ENCODE measurements at regions not wholly inside any gene's neighbourhood (a gene's known extent, or its start where the extent isn't known, plus 50 kb on each side); places are given as distances from the start of the nearest gene placed in this dataset.
"Not testable (repeated sequence)": the region's sequence is repeated elsewhere in the genome, so short reads cannot be mapped to it uniquely, and the experiment has no call there.

DNA sequence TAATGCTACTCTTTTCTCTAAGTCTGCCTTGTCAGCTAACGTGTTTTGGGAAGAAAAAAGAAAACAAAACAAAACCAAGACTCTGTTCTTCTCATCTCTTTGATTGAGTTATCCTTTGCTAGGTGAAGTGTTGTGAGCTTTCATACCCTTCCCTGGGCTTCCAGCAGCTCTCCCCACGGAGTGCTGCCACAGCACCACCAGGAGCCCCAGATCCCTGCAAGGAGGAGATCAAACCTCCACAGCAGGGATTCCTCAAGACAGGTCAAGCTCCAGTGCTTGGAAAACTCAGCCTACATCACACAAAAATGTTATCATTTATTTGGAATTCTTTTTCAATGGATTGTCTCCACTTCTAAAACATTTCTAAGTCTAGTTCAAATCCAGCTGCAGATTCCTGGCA is 1981.9 kb upstream of the TENM3 start:
- no peak for DNase-seq (ENCODE audit: low spot score)

- no peak for DNase-seq (ENCODE audit: low spot score)
These were observed 1963.1 kb upstream of the TENM3 start for GRCh38 chr4:180280076-180280475.

DNA sequence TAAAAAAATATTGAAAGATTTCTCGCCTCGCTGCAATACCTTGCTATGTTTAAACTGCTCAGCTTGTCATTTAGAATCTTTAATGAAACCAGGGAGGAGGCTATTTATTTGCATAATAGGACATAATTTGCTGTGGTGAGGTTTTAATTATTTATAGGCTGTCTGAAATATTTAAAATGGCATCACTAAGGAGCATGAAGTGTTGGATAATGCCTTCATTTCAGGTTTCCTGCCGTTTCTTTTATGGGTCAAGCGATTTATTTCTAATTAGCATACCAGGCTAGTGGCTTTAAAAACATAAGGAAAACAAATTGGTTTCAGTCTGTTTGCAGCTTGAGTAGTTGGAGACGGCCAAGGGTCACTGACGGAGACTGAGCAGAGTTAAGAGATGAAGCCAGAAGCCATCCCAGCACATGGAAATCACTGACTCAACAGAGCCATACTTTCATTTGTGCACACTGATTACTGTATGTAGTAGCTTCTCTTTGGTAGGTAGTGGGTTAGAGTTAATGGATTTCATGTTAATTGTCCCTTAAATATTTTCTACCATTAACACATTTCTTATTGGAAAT is 1962.4 kb upstream of the TENM3 start:
- DNase-seq (ENCODE audit: low spot score), result no peak

DNA sequence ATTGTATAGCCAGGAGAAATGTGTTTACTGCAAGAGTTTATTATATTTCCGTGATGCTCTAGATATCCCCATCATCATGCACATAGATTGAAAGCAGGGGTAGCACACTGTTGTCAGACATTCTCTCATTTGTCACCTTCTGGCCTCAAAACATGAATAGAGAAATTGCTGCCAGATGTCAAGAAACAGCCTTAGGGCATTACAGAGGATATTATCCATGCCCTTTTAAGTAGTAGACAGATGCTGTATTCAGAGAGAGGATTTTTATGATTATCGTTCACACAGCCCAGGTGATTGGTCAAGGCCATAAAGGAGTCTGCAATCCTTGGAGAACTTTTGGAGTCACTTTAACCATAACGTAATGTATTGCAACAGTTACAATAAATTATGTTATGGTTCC is 1961.5 kb upstream of the TENM3 start:
- no peak for DNase-seq (ENCODE audit: low spot score)

GRCh38 chr4:180284267-180284666 is 1958.9 kb upstream of the TENM3 start:
- DNase-seq (ENCODE audit: low spot score), result no peak

GRCh38 chr4:180285796-180286195 is 1957.4 kb upstream of the TENM3 start:
- DNase-seq (ENCODE audit: low spot score), result no peak

- no peak for DNase-seq (ENCODE audit: low spot score)
These were observed 1950.9 kb upstream of the TENM3 start for GRCh38 chr4:180292339-180292738.

DNA sequence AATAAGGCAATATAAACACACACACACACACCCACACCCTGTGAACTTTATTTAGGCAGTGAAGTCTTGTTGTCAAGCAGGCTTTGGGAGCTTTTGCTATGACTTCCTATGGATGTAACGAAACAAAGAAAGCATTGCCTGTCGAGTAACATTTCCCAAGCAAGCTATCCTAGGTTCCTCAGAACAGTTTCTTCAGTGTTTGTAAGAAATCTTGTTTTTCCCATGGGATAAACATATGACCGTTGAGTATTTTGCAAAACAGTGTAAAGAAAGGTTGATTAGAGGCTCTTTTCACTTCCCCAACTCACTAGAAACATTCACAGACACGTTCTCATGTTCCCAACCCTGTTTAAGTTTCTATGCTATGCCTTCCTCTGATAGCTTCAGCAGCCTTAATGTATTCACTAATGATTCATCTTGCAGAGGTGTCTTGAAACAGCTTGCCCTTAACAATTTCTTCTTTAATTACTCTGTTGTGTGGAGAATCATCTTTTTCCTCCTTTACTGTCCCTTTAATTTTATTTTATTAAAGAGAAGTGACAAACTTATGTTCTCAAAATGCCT is 1947.1 kb upstream of the TENM3 start:
- no peak for DNase-seq (ENCODE audit: low spot score)

- no peak for DNase-seq (ENCODE audit: low spot score)
These were observed 1938.9 kb upstream of the TENM3 start for GRCh38 chr4:180304321-180304720.

- no peak for DNase-seq (ENCODE audit: low spot score)
These were observed 1932.6 kb upstream of the TENM3 start for GRCh38 chr4:180310616-180311015.

DNA sequence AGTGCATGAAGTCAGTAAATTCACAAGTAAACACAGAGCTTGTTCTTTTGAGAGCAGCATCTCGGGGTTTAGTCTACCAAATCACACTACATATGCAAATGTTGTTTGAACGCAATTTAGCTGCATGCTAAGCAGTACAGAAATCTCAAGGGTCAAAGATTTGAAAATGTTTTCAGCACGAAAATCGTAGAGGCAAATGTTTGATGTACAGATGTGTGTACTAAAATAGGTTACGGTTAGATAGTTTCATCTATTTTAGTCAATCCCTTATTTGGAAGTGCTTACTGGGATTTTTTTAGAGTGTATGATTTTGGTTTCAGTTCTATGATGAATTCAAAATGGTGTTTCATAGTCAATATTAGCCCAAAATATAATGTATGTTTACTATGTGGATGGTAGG is 1928.2 kb upstream of the TENM3 start:
- DNase-seq (ENCODE audit: low spot score), result no peak

DNA sequence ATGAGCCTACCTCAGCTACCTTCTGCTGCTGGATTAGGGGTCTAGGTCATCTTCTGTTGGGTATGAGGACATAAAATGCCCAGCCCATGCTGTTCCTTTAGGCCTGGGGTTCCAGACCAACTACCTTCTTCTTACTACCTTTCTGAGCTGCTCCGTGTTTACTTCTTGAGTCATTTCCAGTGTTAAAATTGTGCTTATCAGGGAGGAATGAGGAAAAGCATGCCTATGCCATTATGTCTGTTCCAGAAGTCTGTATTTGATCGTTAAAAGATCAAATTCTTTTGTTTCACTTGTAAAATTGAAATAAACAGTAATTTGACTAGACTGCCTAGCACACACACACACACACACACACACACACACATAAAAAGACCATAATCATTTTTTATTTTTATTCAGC is 1912.7 kb upstream of the TENM3 start:
- no peak for DNase-seq (ENCODE audit: low spot score)

- no peak for DNase-seq (ENCODE audit: low spot score)
These were observed 1910.0 kb upstream of the TENM3 start for GRCh38 chr4:180333162-180333561.

DNA sequence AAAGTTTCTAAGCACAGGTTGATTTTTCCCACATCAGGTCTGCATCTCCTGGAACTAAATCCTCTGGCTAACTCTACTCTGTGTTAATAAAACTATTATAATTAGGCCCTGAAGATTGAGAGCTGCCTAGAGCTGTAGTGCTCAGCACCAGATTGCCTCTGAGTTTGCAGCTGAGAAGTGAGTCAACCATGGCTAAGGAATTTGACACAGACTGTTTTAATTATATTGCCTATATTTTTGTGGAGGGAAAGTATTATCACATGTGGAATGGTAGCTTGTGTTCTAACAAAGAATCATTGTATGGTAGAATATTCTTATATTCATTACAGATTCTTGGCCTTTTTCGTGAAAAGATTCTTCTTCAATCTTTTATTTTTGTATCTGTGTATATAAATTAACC is 1907.6 kb upstream of the TENM3 start:
- DNase-seq (ENCODE audit: low spot score), result no peak

DNA sequence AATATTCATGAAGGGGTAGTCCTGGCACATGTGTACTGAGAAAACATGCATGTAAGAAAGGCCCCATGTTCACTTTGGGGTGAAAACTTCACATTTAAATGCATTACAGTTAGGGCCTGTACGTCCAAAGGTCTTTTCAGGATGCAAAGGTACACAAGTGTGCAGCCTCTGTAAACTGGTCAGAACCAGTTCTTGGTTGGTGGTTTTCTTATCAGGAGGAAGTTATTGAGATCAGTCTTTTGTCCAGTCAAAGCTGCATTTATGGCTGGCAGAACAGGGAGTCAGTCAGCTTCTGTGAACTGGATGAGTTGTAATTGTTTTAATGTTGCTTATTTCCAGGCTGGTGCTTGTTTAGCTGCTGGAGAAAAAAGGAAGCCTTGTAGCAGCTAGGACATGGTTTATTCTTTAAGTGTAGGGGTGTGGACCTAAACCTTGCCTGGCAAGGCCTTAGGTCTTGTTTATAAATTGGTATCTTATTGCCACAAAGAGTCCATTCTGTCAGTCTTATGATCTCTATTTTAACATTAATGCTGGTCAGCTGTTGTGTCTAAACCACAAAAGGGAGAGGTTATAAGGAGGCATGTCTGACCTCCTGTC is 1906.6 kb upstream of the TENM3 start:
- no peak for DNase-seq (ENCODE audit: low spot score)

DNA sequence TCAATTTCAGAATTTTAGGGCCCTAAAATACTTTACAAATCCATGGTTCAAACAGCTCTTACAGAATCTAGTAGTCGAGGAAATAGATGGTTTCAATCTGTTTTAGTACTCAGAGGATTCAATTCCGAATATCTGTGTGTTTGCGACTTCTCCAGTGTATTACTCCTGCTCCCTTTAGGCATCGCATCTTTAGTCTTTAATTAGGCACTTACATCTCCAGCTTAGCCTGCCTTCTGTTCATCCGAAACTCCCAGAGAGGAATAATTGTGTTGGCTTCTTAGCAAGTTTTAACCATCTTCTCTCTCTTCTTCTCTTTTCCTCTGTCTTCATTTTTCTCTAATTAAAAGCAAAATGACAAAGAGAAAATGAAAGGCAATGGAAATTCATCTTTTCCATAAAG is 1901.3 kb upstream of the TENM3 start:
- DNase-seq (ENCODE audit: low spot score), result no peak

- DNase-seq (ENCODE audit: low spot score), result no peak
These were observed 1892.3 kb upstream of the TENM3 start for GRCh38 chr4:180350901-180351300.

DNA sequence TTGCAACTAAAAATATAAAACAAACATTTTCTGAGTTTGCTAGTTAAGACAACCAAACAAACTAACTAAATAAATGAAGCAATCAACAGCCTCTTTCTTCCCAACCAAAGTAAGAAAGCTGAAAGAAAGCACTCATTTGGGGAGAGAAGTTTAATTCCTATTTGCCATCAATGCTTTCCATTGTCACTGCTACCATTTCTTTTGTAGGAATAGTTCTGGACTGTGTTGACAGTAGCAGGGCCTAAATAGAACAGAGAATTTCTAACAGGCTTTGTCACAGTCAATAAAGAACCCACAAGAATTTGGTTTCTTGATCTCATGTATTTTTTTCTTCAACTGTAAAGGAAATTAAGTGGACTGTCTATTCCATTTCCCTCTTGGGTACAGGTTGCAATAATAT is 1886.4 kb upstream of the TENM3 start:
- DNase-seq (ENCODE audit: low spot score), result no peak

DNA sequence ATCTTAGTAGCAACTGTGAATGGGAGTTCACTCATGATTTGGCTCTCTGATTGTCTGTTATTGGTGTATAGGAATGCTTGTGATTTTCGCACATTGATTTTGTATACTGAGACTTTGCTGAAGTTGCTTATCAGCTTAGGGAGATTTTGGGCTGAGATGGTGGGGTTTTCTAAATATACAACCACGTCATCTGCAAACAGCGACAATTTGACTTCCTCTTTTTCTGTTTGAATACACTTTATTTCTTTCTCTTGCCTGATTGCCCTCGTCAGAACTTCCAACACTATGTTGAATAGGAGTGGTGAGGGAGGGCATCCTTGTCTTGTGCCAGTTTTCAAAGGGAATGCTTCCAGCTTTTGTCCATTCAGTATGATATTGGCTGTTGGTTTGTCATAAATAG is 1883.1 kb upstream of the TENM3 start:
- DNase-seq (ENCODE audit: low spot score), result not testable (repeated sequence)

DNA sequence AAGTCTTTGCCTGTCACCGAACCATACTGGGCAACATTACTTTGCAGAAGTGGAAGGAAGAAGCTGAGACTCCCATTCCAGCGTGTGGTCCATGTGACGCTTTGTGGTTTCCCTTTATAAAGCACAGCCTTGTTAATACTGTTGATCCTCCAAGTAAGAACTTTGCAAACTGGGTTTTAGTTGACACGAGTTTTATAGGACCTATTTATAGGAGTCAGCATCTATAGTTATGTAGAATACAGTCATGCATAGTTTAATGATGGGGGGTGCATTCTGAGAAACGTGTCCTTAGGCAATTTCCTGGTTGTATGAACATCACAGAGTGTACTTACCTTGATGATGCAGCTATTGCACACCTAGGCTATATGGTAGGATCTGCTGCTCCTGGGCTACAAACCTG is 1879.4 kb upstream of the TENM3 start:
- no peak for DNase-seq (ENCODE audit: low spot score)

DNA sequence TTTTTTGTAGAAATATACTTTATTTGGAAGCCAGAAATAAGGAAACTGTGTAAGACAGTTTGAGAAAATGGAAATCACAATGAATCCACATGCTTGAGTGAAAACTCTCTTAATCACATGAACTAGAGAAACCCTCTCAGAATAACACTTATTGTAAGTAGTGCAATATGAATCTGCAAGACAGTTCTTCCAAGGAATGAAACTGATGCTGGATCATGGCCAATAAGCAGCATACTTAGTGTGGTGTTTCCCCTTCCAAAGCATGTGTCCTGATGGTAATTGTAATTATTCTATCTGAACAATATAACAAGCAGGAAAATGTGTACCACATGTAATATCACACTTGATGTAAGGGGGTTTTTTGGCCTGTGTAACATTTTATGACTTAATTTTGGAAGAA is 1870.5 kb upstream of the TENM3 start:
- DNase-seq (ENCODE audit: low spot score), result no peak

- no peak for DNase-seq (ENCODE audit: low spot score)
These were observed 1865.5 kb upstream of the TENM3 start for GRCh38 chr4:180377741-180378140.

DNA sequence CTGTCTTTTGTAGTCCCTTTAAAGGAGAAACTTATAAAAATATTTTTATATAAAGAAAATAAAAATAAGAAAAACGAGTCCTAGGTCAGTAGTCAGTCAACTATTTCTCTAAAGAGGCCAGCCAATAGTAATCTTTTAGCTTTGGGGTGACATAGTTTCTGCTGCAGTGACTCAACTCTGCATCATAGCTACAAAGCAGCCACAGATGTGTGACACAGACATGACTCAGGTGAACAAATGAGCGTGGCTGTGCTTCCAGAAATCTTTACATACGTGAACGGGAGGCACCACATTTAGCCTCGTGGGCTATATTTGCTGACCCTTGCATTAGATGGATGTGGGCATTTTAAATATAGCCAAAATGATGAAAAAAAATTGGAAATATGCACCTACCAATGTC is 1862.5 kb upstream of the TENM3 start:
- DNase-seq (ENCODE audit: low spot score), result no peak

GRCh38 chr4:180391613-180392012 is 1851.6 kb upstream of the TENM3 start:
- DNase-seq (ENCODE audit: low spot score), result no peak
